Endothelial cell of umbilical vein (primary cell): ENCODE measurements at regions not wholly inside any gene's neighbourhood (a gene's known extent, or its start where the extent isn't known, plus 50 kb on each side); places are given as distances from the start of the nearest gene placed in this dataset.

Experiments used
- BruUV-seq: library from RNA; stranded (reverse); fragments of 400-500 nt; replicated peaks from 2 replicates; lab custom pipeline; 2021; lab: Mats Ljungman, UMichigan
- CTCF ChIA-PET: fragments of 300-600, 350-600 bp; sonication (Branson Sonifier 250); formaldehyde crosslinking; loops from one replicate; lab custom pipeline; 2021; ENCODE audit warnings: antibody characterized with exemption, inconsistent platforms; lab: Charles Lee
- POLR2A ChIA-PET: fragments of 300-600, 350-600 bp; sonication (Branson Sonifier 250); formaldehyde crosslinking; loops from one replicate; lab custom pipeline; 2021; ENCODE audit warnings: antibody characterized with exemption, inconsistent platforms; lab: Charles Lee
- DNase-seq: peaks from one replicate; pipeline ENCODE4 v3.0.0-alpha.2; 2011; ENCODE audit warnings: low read depth, low spot score
- FAIRE-seq: peaks from 2 replicates; lab custom pipeline; 2011; peaks lifted over from hg19 to GRCh38; lab: Jason Lieb, UNC
- H2AFZ ChIP-seq: 2 replicates; pipeline ENCODE4 v1.6.0; 2012; ENCODE audit warnings: low read depth, low read length, control low read depth, inconsistent platforms
- H3K27ac ChIP-seq: 2 replicates; pipeline ENCODE4 v1.5.1; 2011; ENCODE audit warnings: low read depth, mild to moderate bottlenecking, control low read depth, low read length, moderate library complexity; ENCODE audit not compliant: insufficient read depth
- H3K27me3 ChIP-seq, 2 experiments: 2 replicates each; pipeline versions ENCODE4 v1.6.0 to v1.6.1; 2011; ENCODE audit warnings: low read length in 2 of 2, mixed read lengths in 1 of 2; ENCODE audit not compliant: control insufficient read depth in 2 of 2, insufficient read depth in 2 of 2
- H3K36me3 ChIP-seq, 2 experiments: 2 replicates in 1 of 2; 3 replicates in 1 of 2; pipeline ENCODE4 v1.5.1; 2011; ENCODE audit warnings: low read length in 2 of 2, mild to moderate bottlenecking in 1 of 2, moderate library complexity in 1 of 2; ENCODE audit not compliant: control insufficient read depth in 2 of 2, insufficient read depth in 2 of 2; ENCODE audit errors: extremely low read depth in 1 of 2
- H3K4me1 ChIP-seq: 3 replicates; pipeline ENCODE4 v1.5.1; 2011; ENCODE audit warnings: mild to moderate bottlenecking, low read length; ENCODE audit not compliant: control insufficient read depth, insufficient read depth; ENCODE audit errors: extremely low read depth
- H3K4me2 ChIP-seq: 2 replicates; pipeline ENCODE4 v1.6.1; 2011; ENCODE audit warnings: low read length, control low read depth, mixed read lengths; ENCODE audit not compliant: insufficient read depth
- H3K4me3 ChIP-seq, 3 experiments: fragments of 200-600 bp in 1 of 3; sonication (generic), shearing (Covaris generic) in 1 of 3; replicated peaks in 1 of 3; 2 replicates each; pipeline ENCODE4 v1.5.1; 2011 to 2016; ENCODE audit warnings: control low read depth in 3 of 3, low read length in 3 of 3, mild to moderate bottlenecking in 2 of 3, inconsistent platforms in 1 of 3, low read depth in 1 of 3, moderate library complexity in 1 of 3; ENCODE audit not compliant: insufficient read depth in 1 of 3
- H3K79me2 ChIP-seq: 2 replicates; pipeline ENCODE4 v1.6.0; 2012; ENCODE audit warnings: low read length, inconsistent platforms; ENCODE audit not compliant: control insufficient read depth, insufficient read depth
- H3K9ac ChIP-seq: replicated peaks from 2 replicates; pipeline ENCODE3; 2011; ENCODE audit warnings: low read length, control low read depth; ENCODE audit not compliant: insufficient read depth; ENCODE audit errors: extremely low read depth
- H3K9me1 ChIP-seq: replicated peaks from 3 replicates; pipeline ENCODE4 v1.6.0; 2011; ENCODE audit warnings: mild to moderate bottlenecking, low read length; ENCODE audit not compliant: control insufficient read depth, insufficient read depth; ENCODE audit errors: extremely low read depth
- H3K9me3 ChIP-seq: replicated peaks from 2 replicates; pipeline ENCODE4 v1.5.1; 2012; ENCODE audit warnings: low read length, inconsistent platforms; ENCODE audit not compliant: control insufficient read depth, insufficient read depth
- H4K20me1 ChIP-seq: replicated peaks from 2 replicates; pipeline ENCODE3; 2011; ENCODE audit warnings: mild to moderate bottlenecking, low read length; ENCODE audit not compliant: control insufficient read depth, insufficient read depth; ENCODE audit errors: extremely low read depth
- EZH2 ChIP-seq: IDR thresholded peaks from 2 replicates; pipeline ENCODE4 v1.6.1; 2012; ENCODE audit warnings: borderline replicate concordance, low read depth, mild to moderate bottlenecking, moderate library complexity, low read length, inconsistent platforms; ENCODE audit not compliant: severe bottlenecking
- FOS ChIP-seq: IDR thresholded peaks from 2 replicates; pipeline ENCODE4 v1.6.1; 2011; ENCODE audit warnings: mild to moderate bottlenecking, low read length, moderate library complexity, borderline replicate concordance; ENCODE audit not compliant: insufficient read depth
- GATA2 ChIP-seq: IDR thresholded peaks from 2 replicates; pipeline ENCODE4 v1.7.0; 2011; ENCODE audit warnings: low read depth, mild to moderate bottlenecking, moderate library complexity, mixed read lengths, low read length; ENCODE audit not compliant: insufficient read length, insufficient read depth
- JUN ChIP-seq: IDR thresholded peaks from 2 replicates; pipeline ENCODE4 v1.6.1; 2011; ENCODE audit warnings: borderline replicate concordance, low read depth; ENCODE audit not compliant: insufficient read length, insufficient read depth
- MYC ChIP-seq: IDR thresholded peaks from one replicate; pipeline ENCODE4 v1.6.1; 2011; ENCODE audit warnings: mild to moderate bottlenecking, low read depth, low read length
- POLR2A ChIP-seq: IDR thresholded peaks from 2 replicates; pipeline ENCODE4 v1.6.1; 2012; ENCODE audit warnings: low read depth, mild to moderate bottlenecking, control low read depth, low read length
- POLR2AphosphoS5 ChIP-seq: IDR thresholded peaks from 2 replicates; pipeline ENCODE4 v1.6.1; 2012; ENCODE audit warnings: low read depth, mild to moderate bottlenecking, control low read depth, low read length, moderate library complexity; ENCODE audit not compliant: insufficient read depth
- dilution Hi-C: fragments of 300-500 bp; cut with MboI; formaldehyde crosslinking; loops from one replicate; pipeline ENCODE4 v1.15.0; 2019; ENCODE audit warnings: low sequenced_read_pairs; ENCODE audit not compliant: extremely low pct_ligation_motif_present
- intact Hi-C: fragments of 100-400 bp; cut with micrococcal nuclease; formaldehyde crosslinking; loops from one replicate; pipeline ENCODE4 v1.10.0; 2022
- TF ChIP-seq, protein P1 (sequence below): IDR thresholded peaks from 2 replicates; pipeline ENCODE4 v1.6.1; 2011; ENCODE audit not compliant: insufficient read depth, insufficient read length
- TF ChIP-seq, protein P2 (sequence below), 2 donors: IDR thresholded peaks; 1 replicate in 1 of 2; 2 replicates in 1 of 2; pipeline ENCODE4 v1.5.1; 2011; ENCODE audit warnings: low read length in 2 of 2, mild to moderate bottlenecking in 2 of 2, moderate library complexity in 2 of 2, control low read depth in 1 of 2, inconsistent platforms in 1 of 2, low read depth in 1 of 2; ENCODE audit not compliant: insufficient read depth in 1 of 2; ENCODE audit errors: extremely low read depth in 1 of 2

DNA sequence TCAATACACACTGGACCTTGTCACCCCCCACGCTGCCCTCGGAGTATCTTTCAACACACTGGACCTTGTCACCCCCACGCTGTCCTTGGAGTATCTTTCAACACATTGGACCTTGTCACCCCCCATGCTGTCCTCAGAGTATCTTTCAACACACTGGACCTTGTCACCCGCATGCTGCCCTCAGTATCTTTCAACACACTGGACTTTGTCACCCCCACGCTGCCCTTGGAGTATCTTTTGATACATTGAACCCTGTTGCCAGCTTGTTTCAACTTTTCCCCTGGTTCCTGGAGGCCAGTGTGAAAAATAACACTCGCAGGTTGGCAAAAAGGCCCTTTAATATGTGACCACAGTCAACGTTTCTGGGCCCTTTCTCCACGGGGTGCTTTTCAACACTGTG lies 247.8 kb downstream of the TEX29 start:
- POLR2A ChIA-PET, result no interaction called here

More for the DNA sequence above, 247.8 kb downstream of the TEX29 start:
- H3K9me1 ChIP-seq, result no peaks in the 10 kb centered on the region
- no peak for DNase-seq
- no peak overlapping the region for H3K4me3 ChIP-seq
- no peaks in the 10 kb centered on the region for H3K36me3 ChIP-seq
- no peaks in the 10 kb centered on the region for H3K9me3 ChIP-seq
- intact Hi-C loops, result no loop called here
- TF ChIP-seq, protein P1, sequence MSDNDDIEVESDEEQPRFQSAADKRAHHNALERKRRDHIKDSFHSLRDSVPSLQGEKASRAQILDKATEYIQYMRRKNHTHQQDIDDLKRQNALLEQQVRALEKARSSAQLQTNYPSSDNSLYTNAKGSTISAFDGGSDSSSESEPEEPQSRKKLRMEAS, result no peak
- TF ChIP-seq, protein P2, sequence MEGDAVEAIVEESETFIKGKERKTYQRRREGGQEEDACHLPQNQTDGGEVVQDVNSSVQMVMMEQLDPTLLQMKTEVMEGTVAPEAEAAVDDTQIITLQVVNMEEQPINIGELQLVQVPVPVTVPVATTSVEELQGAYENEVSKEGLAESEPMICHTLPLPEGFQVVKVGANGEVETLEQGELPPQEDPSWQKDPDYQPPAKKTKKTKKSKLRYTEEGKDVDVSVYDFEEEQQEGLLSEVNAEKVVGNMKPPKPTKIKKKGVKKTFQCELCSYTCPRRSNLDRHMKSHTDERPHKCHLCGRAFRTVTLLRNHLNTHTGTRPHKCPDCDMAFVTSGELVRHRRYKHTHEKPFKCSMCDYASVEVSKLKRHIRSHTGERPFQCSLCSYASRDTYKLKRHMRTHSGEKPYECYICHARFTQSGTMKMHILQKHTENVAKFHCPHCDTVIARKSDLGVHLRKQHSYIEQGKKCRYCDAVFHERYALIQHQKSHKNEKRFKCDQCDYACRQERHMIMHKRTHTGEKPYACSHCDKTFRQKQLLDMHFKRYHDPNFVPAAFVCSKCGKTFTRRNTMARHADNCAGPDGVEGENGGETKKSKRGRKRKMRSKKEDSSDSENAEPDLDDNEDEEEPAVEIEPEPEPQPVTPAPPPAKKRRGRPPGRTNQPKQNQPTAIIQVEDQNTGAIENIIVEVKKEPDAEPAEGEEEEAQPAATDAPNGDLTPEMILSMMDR (IDR thresholded peaks at IDR 0.05; ENCODE audit: extremely low read depth in 1 of 2, insufficient read depth in 1 of 2, low read depth in 1 of 2, low read length in 2 of 2), result no peak
- TF ChIP-seq MYC (no peak), EZH2 (no peak), POLR2A (no peak), FOS (no peak), JUN (no peak), POLR2AphosphoS5 (no peak), GATA2 (no peak)
- no peaks in the 10 kb centered on the region for H3K79me2 ChIP-seq
- H4K20me1 ChIP-seq, result no peaks in the 10 kb centered on the region
- no peak overlapping the region for H3K27ac ChIP-seq
- dilution Hi-C loops, result no loop called here
- no peaks in the 10 kb centered on the region for H3K4me1 ChIP-seq
- H2AFZ ChIP-seq, result no peak overlapping the region
- BruUV-seq, result no TSS peak
- CTCF ChIA-PET, result no interaction called here
- no peak overlapping the region for H3K4me2 ChIP-seq
- no peak for FAIRE-seq
- H3K9ac ChIP-seq, result no peak overlapping the region
- H3K27me3 ChIP-seq, result no peaks in the 10 kb centered on the region
